Right ventricle myocardium superior (tissue), 1 donor: ENCODE measurements at regions not wholly inside any gene's neighbourhood (a gene's known extent, or its start where the extent isn't known, plus 50 kb on each side); places are given as distances from the start of the nearest gene placed in this dataset.

Source experiments
- ATAC-seq: fragments of 200-7000 bp; cut with Tn5 transposase; one replicate; pipeline ENCODE4 v1.9.1; 2020; ENCODE audit warnings: mild to moderate bottlenecking; ENCODE audit not compliant: poor library complexity
- DNase-seq: peaks from one replicate; pipeline ENCODE4 v3.0.0-alpha.2; 2020
- intact Hi-C: fragments of 100-400 bp; cut with DNase I; formaldehyde crosslinking; loops from one replicate; pipeline ENCODE4 v1.11.2; 2022
- donor health status: DM: no; HTN: yes; CAD: no; lungs with severe emphysema.

DNA sequence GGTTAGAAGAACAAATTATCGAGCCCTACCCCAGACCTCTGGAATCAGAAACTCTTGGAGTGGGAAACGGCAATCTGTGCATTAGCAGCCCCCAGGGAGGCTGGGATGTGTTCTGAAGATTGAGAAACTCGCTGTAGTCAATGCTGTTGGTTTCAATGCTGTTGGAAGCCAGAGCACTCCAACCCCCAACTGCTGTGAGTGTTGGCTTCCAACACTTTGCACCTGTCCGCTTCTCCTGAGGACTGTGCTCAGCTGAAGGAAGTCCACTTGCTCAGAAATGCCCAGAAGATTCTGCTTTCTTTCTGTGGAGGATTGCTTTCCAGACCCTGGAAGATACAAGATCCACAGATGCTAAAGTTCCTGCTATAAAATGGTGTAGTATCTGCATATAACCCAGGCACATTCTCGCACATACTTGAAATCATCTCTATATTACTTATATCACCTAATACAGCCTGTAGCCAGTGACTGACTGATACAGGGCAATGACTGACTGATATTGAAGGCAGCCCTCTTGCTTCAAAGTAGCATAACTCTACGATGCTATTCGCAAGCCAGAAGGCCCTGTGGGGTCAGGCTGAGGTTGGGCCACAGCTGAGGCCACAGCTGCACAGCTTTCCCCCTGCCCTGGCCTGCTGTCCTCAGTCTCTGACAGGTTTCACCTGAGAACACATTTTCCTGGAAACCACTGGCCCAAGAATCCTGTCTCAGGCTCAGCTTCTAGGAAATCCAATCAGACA is 757.7 kb upstream of the ID2 start:
- DNase-seq (no peak), ATAC-seq (no peak)
- intact Hi-C loops, result no loop called here

DNA sequence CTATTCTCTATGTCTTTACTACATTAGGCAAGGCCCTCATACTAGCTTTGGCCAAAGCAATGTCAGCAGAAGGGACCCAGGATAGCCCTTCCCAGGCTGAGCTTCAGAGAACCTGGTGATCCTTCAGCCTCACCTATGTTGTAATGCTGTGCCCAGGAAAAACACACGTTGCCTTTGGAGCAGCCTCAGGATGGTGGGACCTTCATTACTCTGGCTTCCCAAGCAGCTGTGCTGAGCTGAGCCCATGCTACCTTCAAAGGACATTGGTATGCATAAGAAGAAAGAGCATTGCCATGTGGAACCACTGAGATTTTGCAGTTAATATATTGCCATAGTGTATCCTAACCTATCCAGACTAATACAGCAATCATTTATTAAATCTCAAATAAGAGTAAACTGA is 756.4 kb upstream of the ID2 start:
- DNase-seq, result no peak
- no peak for ATAC-seq
- intact Hi-C loops, result no loop called here

DNA sequence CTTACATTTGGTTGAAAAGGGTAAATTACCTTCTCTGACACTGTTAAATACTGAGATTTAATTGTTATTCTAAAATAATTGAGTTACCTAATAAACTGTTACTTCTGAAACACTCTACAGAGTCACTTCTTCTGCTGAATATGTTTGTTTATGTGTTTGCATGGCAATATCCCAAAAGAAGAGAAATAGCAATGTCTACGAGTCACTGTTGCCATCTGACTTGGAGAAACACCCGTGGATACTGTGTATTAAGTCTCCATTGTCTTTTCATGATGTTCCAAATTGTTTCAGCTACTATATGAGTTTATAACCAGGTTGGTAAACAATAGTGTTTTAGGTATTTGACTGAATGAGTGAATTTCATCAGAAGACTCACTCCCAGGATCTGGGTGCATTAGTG is 754.2 kb upstream of the ID2 start:
- DNase-seq, result no peak
- intact Hi-C loops, result no loop called here
- ATAC-seq, result no peak

DNA sequence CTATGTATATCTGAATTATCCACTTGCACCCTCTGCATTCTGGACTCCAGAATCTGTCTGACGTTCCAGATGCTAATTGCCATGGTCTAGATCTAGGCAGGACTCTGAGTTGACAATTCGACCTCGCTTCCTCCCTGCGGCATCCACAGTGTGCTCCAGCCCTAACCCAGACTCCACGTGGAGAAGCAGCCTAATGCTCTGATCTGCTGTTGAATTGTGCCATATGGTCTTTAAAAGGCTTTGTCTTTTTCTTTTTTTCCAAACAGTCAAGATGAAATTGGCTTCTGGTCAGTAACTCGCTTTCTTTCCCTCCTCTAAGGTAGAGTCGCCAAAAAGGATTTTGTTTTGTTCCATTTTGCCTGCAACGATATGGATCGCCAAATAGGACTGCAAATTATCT is 752.6 kb upstream of the ID2 start:
- no peak for ATAC-seq
- DNase-seq, result no peak
- intact Hi-C loops, result no loop called here

DNA sequence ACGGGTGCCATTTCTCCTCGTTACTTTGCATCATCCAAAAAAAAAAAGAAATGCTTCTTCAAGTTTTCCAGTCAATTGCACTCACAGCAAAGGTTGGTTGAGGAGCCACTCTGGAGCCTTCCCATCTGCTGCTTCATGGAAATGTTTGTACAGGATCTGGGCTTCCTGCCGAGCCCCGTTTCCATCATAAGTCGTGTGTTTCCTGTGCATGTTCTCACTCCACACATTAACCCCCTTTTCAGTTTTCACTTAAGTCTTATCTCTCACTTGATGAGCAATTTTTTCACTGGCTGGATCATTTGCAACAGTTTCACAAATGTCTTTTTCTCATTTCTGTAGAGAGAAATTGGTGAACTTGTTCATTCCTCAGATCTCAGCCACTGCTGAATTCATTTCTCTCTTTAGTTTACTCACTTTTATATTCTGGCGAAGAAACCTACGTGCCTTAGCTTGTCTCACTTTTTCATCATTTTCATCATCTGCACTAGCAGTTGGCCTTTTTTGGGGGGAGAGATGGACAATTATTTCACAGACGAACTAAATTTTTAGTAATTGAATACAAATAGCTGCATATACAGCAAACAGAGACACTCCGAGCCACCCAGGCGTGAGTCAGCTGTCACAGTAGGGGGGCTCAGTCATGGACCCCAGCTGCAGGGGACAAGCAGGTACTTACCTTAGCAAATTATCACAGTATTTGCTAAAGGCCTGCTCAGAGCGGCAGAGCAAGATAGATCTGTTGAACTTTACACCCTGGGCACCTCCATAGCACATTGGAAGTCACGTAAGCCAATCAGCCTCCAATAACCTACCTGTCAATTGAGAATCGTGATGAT is 750.8 kb upstream of the ID2 start:
- intact Hi-C loops, result no loop called here
- DNase-seq, result peak; percentile 55
- peak; percentile 56 for ATAC-seq

DNA sequence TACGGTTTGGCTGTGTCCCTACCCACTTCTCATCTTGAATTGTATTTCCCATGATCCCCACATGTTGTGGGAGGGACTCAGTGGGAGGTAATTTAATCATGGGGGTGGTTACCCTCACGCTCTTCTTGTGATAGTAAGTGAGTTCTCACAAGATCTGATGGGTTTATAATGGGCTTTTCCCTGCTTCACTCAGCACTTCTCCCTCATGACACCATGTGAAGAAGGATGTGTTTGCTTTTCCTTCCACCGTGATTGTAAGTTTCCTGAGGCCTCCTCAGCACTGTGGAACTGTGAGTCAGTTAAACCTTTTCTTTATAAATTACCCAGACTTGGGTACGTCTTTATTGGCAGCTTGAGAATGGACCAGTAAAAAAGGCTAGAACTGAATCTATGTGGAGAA is 750.0 kb upstream of the ID2 start:
- DNase-seq, result no peak
- ATAC-seq, result no peak
- intact Hi-C loops, result no loop called here

DNA sequence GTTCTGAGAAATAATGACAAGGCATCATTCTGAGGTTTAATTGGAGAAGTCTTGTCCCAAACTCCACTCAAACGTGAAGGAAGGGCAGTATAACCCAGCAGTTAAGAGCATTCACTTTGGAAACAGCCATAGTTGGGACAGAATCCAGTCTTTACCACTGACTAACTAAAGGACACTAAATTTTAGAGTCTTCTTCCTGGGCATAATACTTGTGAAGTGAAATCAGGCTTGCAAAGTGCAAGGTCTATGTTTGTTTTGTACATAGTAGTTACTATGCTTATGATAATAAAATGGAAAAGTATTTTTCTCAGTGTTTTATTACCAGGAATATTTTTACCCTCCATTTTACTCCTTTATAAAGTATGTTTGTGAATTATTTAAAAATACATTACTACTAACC is 748.2 kb upstream of the ID2 start:
- intact Hi-C loops, result no loop called here
- no peak for ATAC-seq
- no peak for DNase-seq

DNA sequence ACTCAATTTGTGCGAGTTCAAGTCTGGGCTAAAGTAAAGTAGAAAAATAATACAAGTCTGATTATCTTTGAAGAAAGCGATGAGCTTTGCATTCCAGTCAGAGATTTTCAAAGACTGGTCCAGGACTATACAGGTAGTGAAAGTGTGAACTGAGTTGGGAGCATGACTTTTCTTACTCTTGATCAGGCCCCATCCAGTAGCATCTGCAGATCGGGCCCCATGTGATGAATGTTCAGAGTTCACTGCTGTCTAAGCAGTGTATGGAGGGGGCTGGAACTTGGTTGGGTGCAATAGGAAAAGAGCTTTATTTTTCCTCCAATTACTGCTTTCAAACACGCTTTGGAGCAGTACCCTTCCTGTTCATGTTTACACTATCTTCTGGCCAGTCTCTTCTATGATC is 747.4 kb upstream of the ID2 start:
- ATAC-seq (no peak), DNase-seq (no peak)
- intact Hi-C loops, result no loop called here

DNA sequence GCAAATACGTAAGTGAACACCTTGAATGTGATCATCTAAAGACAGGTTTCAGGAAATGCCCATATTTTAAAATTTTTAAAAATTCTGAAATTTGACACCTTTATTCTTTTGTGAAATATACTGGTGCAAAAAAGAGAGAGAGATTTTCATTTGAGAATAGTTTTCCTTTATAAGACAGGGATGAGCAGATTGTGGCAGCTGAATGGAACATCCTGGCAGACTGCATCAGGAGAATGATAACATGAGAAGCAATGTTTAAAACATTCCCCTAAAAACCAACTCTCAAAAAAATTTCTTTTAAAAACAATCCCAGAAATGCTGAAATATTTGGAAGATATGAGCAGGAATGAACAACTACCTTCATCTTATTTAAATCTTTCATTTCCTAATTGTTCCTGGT is 744.8 kb upstream of the ID2 start:
- DNase-seq (no peak), ATAC-seq (no peak)
- intact Hi-C loops, result no loop called here

DNA sequence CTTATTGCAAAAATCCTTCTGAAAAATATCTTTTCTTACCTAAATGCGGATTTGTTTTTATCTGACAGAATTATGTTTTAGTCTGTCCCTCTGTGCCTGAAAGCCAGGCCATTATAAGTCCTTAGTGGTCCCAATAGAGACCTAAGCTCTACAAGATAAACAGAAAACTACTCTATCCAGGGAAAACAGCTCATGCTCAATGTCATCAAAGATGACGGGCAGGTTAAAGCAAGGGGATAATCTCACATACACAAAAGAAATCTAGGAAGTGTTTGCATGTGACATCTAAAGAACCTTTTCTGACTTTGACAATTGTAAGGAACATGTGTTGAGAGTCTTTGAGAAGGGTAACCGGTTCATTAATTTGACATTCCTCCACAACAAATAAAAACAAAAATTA is 741.1 kb upstream of the ID2 start:
- ATAC-seq, result no peak
- intact Hi-C loops, result no loop called here
- DNase-seq, result no peak

DNA sequence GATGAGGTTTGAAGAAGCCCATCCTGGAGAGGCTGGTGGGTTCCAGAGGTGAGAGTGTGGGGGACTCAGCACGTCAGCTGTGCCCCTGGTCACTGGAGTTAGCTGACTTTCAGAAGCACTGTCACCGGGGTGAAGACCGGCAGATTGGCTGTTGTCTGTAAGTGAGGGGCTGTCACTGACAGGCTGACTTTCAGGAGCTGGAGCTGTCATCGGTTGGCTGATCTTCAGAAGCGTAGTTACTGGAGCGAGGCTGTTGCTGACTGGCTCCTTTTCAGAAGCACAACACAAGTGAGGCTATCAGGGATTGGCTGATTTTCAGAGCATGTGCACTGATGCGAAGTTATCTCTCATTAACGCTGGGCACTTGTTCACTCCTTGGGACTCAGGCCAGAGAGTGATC is 738.4 kb upstream of the ID2 start:
- no peak for DNase-seq
- ATAC-seq, result no peak
- intact Hi-C loops, result no loop called here

DNA sequence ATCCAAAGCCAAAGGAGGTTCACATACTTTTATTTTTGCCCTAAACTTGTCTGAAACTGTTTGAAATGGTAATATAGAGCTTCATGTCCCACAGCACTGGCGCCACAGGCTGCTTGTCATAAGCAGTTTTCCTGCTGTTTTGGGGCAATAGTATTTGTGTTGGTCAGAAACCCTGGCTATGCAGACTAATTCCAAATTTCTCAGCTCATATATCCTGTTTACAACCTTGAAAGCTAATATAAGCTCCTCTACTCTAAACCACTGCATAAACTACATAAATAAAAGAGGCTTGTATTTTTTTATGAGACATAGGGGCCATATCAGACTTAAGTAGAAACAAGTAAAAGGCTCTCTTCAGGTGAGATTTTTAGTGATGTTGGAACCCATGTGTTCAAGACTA is 736.8 kb upstream of the ID2 start:
- intact Hi-C loops, result no loop called here
- no peak for DNase-seq

DNA sequence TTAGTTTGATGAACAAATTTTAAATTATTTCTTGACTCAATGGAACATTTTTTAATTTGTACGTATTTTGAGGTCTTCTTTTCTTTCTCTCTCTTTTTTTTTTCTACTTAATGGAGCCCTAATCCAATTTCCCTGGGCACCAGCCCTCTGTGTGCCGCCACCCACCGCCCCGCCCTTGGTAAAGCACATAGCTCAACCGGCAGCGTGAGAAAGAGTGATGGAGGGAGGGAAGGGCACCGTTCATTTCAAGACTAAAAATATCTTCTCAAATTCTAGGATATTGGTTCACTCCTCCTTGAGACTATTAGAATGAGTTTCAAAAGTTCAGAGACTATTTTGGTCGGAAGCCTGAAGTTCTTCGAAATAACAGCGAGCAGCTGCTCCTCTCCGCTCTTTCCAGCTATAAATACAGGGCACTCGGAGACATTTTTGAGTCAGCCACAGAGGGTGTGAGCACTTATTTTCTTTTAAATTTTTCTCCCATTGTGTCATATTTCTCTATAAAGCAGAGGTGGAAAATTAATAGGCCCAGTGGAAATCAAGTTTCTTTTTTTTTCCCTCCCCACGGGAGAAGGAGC is 731.7 kb upstream of the ID2 start:
- ATAC-seq (no peak), DNase-seq (no peak)
- intact Hi-C loops, result no loop called here

More for the DNA sequence above, 736.8 kb upstream of the ID2 start:
- ATAC-seq, result no peak

DNA sequence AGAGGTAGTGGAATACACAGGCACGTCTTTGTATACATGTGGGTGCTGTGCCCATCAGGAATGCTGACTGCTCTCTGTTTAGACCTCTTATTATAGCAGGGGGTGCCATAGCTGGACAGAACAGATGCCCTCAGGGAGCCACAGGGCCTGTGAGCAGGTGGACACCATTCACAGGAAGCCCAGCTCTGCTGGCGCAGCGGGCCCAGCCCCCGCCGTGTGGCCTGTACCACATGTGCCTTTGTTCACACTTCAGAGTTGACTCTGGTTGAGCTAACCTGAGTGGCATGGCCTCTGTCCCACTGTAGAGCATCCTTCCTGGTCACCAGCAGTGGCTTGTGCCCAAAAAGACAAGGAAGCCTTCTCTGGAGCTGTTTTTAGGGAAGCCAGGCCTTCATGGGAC is 730.9 kb upstream of the ID2 start:
- intact Hi-C loops, result no loop called here
- ATAC-seq, result no peak
- DNase-seq, result no peak

DNA sequence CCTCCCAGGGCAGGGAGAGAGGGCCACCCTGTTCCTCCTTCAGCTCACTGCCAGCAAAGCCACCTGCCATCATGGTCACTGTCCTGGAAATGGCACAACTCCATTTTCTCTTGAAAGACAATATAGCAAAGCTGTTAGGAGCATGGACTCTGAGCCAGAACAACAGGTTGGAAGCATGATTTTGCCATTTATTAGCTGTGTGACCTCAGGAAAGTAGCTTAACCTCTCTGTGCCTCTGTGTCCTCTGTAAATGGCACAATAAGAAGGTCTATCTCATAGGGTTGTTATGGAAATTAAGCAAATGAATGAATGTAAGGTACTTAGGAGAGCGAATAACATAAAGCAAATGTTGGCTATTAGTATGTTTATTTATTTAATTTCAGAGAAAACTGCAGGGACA is 730.4 kb upstream of the ID2 start:
- ATAC-seq, result no peak

DNA sequence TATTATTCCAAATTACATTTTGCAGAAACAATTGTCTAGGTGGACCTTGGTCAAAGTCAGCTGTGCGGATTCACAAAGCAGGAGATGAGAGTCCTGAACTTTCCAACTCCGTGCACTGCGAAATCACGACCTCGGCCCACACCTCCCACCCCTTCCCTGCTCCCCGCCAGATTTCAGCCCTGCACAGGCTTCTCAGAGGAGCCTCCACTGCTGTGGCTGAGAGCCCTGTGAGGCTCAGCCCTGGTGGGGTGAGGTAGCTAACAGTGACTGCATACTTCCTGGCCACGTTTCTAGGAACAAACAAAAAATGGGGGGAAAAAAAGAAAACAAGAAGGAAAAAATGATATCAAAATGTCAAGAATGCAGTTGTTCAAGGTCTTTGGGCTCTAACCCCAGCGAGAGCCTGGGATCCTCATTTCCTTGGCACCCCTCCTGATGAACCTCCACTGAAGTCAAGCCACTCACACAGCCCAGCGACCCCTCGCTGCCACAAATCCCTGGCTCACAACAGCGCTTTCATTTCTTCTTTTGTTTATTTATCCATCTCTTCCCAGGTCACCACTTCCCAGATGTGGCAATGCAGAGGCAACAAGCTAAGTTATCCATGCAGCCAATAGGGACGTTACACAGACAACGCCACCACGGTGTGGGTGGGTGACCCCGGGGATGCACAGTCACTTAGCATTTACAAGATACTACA is 729.7 kb upstream of the ID2 start:
- intact Hi-C loops, result no loop called here
- ATAC-seq (no peak), DNase-seq (no peak)

More for the DNA sequence above, 730.4 kb upstream of the ID2 start:
- intact Hi-C loops, result no loop called here
- no peak for DNase-seq

DNA sequence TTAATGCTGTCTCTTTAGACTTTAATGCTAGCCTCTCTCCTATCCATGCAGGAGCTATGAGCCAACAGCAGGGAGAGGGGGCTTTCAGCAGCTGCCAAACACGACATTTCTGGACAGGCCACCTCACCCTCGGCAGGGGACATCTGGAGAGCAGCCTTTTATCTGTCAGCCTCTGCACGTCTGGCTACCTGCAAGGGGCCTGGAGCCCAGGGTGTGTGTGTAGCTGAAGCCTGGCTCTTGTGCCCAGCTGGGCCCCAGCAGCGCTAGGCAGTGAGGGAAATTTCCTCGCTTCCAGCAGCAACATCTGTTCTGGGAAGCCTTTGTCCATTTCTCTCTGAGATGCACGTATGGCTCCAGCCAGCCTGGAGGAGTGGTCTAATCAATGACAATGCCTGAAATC is 728.7 kb upstream of the ID2 start:
- intact Hi-C loops, result no loop called here
- ATAC-seq (no peak), DNase-seq (no peak)

DNA sequence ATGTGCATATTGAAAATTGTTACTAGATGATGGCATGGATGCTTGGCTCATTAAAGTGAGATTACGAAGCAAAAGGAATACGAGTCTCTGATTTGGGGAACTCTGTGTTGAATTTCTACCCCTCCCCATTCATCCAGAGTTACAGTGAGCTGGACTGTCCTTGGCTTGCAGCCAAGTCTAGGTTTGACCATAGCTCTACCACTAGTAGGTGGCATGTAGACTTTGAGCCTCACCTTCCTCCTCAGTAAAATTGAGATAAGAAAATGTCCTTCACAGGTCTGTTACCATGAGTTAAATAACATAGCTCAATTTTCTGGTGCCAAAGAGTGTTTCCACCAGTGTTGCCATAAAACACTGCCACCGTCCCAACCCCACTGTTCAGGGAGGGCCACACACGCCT is 727.6 kb upstream of the ID2 start:
- ATAC-seq, result no peak
- intact Hi-C loops, result no loop called here
- no peak for DNase-seq

DNA sequence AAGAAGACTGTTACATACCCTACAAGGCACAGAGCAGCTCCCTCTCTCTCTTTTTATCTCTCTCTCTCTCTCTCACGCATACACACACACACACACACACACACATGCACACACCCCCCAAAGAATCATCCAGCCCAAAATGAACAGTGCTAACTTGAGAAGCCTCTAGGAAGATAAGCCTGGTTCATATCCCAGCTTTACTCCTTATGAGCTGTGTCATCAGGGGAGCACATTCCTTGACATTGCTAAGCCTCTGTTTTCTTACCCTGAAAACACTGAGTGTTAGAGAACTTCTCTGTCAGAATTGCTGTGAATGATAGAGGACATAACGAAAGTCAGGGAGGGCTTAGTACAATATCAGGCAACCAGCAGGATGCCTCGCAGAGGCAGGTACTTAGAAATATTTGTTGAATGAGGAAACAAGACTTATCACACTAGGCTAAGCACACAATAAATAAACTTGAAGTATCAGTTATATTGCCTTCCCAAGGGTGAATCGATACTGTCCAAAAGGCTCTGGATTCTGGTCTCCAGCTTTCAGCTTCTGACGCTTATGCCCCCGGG is 725.6 kb upstream of the ID2 start:
- DNase-seq (no peak), ATAC-seq (no peak)
- intact Hi-C loops, result no loop called here
